ENCODE measurements at regions not wholly inside any gene's neighbourhood (a gene's known extent, or its start where the extent isn't known, plus 50 kb on each side); places are given as distances from the start of the nearest gene placed in this dataset.

DNA sequence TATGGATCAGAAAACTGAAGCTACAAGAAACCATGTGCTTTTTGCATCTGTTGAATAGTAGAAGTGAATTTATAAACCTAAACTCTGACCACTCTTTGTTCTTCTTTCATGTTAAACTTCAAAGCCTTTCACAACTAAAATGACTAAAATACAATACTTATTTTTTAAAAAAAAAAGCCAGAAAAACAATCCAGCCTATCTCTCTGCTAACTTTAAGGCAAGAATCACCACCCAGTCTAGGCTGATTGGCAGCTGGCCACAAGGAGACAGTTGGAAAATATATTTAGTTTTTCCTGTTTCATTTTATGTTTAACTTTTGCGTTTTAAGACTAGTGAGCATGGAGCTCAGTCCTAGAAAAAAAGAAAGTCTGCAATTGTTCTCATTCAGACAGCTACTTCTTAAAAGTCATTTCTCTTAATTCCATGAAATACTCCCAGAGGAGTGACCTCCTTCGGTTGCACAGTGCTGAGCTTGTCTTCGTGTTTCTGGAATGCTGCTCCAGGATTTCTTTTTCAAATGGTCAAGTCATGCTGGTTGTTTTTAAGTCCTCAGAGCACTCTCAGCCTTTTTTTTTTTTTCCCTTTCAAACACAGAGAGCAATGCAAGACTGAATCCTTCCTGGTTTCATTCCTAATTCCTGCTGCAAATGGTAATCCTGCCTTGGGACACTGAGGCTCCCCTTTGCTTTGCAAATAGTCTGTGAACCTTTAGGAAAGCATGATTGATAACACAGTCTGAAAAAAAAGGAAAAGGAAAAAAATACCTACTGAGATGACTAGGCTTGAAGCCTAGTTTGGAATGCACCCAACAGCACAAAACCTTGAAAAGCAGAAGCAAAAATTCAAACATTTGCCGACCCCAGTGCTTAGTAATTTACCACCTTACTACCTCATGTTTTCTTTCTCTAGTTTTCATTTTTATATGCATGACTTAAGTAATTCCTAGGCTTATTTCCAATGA, 233.3 kb upstream of the DAAM1 start:
- H3K4me3 ChIP-seq: no peak overlapping the region
- ATAC-seq (no peak), DNase-seq (no peak)
- TF ChIP-seq, protein P1, sequence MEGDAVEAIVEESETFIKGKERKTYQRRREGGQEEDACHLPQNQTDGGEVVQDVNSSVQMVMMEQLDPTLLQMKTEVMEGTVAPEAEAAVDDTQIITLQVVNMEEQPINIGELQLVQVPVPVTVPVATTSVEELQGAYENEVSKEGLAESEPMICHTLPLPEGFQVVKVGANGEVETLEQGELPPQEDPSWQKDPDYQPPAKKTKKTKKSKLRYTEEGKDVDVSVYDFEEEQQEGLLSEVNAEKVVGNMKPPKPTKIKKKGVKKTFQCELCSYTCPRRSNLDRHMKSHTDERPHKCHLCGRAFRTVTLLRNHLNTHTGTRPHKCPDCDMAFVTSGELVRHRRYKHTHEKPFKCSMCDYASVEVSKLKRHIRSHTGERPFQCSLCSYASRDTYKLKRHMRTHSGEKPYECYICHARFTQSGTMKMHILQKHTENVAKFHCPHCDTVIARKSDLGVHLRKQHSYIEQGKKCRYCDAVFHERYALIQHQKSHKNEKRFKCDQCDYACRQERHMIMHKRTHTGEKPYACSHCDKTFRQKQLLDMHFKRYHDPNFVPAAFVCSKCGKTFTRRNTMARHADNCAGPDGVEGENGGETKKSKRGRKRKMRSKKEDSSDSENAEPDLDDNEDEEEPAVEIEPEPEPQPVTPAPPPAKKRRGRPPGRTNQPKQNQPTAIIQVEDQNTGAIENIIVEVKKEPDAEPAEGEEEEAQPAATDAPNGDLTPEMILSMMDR (IDR thresholded peaks at IDR 0.05): no peak
- no peak for TF ChIP-seq POLR2A (IDR thresholded peaks at IDR 0.05)
- peaks cover 7% of the 10 kb centered on the region for H3K4me1 ChIP-seq
- intact Hi-C loops (cut with DNase I): no loop called here
- H3K9me3 ChIP-seq: no peaks in the 10 kb centered on the region
- no peaks in the 10 kb centered on the region for H3K36me3 ChIP-seq (replicated peaks in 1 of 2; ENCODE audit: insufficient read depth in 1 of 2, low read depth in 2 of 2)
- 20 to 21% methylated on average over 4 of the region's 4 CpGs for WGBS, 2 donors
- H3K27ac ChIP-seq: no peak overlapping the region
- H3K27me3 ChIP-seq: no peaks in the 10 kb centered on the region

DNA sequence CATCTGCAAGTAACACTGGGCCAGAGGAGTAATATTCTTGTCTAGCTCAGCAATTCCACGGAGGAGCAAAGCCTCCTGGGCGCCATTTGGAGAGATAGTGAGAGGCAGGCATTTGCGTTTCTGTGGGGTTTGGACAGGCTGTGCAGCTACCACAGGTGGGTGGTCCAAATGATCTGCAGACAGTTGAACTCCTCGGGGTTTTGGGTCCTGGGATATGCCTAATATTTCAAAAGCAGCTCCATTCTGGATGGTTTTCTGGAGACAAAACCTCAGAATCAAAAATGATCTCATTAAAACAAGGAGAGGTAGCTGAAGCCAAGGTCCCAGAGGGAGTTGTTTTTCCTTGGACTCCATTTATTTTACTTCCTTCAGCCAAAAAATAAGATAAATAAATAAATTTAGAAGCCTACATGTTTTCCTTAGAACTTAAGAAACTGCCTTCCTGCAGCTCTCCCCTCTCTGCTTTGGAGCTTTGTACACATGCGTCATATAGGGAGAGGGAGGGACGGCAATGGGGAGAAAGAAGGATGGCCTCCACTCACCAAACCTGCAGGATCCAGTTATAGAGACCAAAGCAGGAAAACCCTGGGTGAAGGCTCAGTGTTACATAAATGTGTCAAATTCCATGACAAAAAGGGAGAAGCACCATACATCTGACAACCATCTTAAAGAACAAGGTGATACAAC, 227.3 kb upstream of the DAAM1 start:
- WGBS, 2 donors: 76 to 84% methylated on average over 6 of the region's 6 CpGs
- intact Hi-C loops (cut with DNase I): no loop called here
- no peak overlapping the region for H3K4me3 ChIP-seq

DNA sequence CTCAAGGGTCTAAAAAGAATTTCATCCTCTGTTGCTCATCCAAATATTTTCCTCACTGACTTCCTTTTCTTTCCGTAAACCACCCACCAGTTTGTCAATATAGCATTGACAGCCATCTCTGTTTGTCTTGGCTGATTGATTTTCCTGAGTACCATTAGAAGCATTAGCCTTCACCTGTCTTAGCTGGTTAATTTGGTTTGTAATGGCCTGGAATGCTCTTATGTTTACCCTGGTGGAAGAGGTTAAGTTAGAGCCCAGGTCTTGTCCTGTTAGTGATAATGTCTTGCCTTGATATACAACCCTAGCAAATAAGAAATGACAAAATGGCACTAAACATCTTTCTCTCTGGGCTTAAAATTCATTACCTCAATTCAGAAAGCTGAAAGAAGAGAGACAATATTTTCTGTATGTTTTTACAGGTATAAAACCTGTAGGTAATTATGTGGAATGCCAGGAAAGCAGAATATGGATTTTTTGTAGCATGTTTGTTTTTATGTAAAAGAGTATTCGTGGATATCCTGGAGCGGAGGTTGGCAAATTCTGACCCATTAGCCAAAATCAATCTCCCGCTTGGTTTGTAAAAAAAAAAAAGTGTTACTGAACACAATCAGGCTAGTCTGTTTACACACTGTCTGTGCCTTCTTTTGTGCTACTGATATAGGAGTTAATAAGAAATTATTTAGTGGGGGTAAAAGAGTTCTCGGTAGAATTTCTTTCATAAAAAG, 224.4 kb upstream of the DAAM1 start:
- Histone ChIP-seq H3K9me3 (no peaks in the 10 kb centered on the region), H3K4me3 (no peak overlapping the region), H3K27me3 (no peaks in the 10 kb centered on the region), H3K4me1 (peaks cover 7% of the 10 kb centered on the region), H3K27ac (peak overlapping the region in 1 of 4 donors; percentile 30), H3K36me3 (replicated peaks in 1 of 2; ENCODE audit: insufficient read depth in 1 of 2, low read depth in 2 of 2) (no peaks in the 10 kb centered on the region)
- TF ChIP-seq, protein P1 (IDR thresholded peaks at IDR 0.05): no peak
- no peak for TF ChIP-seq POLR2A (IDR thresholded peaks at IDR 0.05)
- DNase-seq: no peak
- 16 to 27% methylated on average over 5 of the region's 5 CpGs for WGBS, 2 donors
- no peak for ATAC-seq
- intact Hi-C loops (cut with DNase I): no loop called here

More for the DNA sequence above, 227.3 kb upstream of the DAAM1 start:
- DNase-seq (no peak), ATAC-seq (no peak)
- TF ChIP-seq, protein P1 (IDR thresholded peaks at IDR 0.05): no peak
- no peak for TF ChIP-seq POLR2A (IDR thresholded peaks at IDR 0.05)
- H3K9me3 ChIP-seq: no peaks in the 10 kb centered on the region
- peaks cover 7% of the 10 kb centered on the region for H3K4me1 ChIP-seq
- no peaks in the 10 kb centered on the region for H3K36me3 ChIP-seq (replicated peaks in 1 of 2; ENCODE audit: insufficient read depth in 1 of 2, low read depth in 2 of 2)
- no peaks in the 10 kb centered on the region for H3K27me3 ChIP-seq
- no peak overlapping the region for H3K27ac ChIP-seq

DNA sequence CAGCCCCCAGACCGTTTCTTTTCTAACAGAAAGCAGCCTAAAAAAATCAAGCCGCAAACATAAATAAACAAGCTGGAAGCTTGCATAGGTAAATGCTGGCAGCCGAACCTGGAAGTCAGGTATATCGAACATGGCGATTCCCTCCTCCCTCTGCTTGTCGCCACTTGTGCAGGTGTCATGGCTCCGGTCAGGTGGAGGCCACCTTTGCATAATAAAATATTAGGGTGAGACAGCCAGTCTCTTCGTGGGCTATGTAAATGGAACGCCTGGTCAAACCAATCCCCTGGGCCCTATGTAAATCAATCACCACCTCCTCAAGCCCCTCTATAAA, 223.9 kb upstream of the DAAM1 start:
- Histone ChIP-seq H3K9me3 (no peaks in the 10 kb centered on the region), H3K4me3 (no peak overlapping the region), H3K4me1 (peaks cover 7% of the 10 kb centered on the region), H3K27me3 (no peaks in the 10 kb centered on the region), H3K27ac (peak overlapping the region in 1 of 4 donors; percentile 30), H3K36me3 (replicated peaks in 1 of 2; ENCODE audit: insufficient read depth in 1 of 2, low read depth in 2 of 2) (no peaks in the 10 kb centered on the region)
- DNase-seq (peak in 2 of 4 donors; percentile 16 to 22), ATAC-seq (no peak)
- intact Hi-C loops (cut with DNase I): no loop called here
- TF ChIP-seq, protein P1 (IDR thresholded peaks at IDR 0.05): no peak
- TF ChIP-seq POLR2A (IDR thresholded peaks at IDR 0.05): no peak
- WGBS, 2 donors: 36 to 38% methylated on average over 9 of the region's 9 CpGs
